Central memory CD8-positive, alpha-beta T cell (primary cell): ENCODE measurements at regions not wholly inside any gene's neighbourhood (a gene's known extent, or its start where the extent isn't known, plus 50 kb on each side); places are given as distances from the start of the nearest gene placed in this dataset.

Experiments
- ATAC-seq: fragments of 150-1000 bp; cut with Tn5 transposase; replicated peaks from 2 replicates; pipeline ENCODE4 v1.10.0; 2022; ENCODE audit warnings: mild to moderate bottlenecking, moderate FRiP score, moderate number of reproducible peaks; ENCODE audit not compliant: poor library complexity, severe bottlenecking; ENCODE audit errors: extremely low read depth
- DNase-seq, 2 donors: peaks; one replicate each; pipeline ENCODE4 v3.0.0; 2021; ENCODE audit warnings: low spot score in 2 of 2
- H3K27ac Mint-ChIP-seq: one replicate; pipeline ENCODE4 v1.8.0; 2022; ENCODE audit warnings: low read depth, mild to moderate bottlenecking, moderate library complexity, mixed read lengths
- H3K27me3 Mint-ChIP-seq: one replicate; pipeline ENCODE4 v1.8.0; 2022; ENCODE audit warnings: mixed read lengths
- H3K36me3 Mint-ChIP-seq: one replicate; pipeline ENCODE4 v1.8.0; 2022; ENCODE audit warnings: mild to moderate bottlenecking, moderate library complexity, mixed read lengths; ENCODE audit not compliant: insufficient read depth
- H3K4me1 Mint-ChIP-seq: one replicate; pipeline ENCODE4 v1.8.0; 2022; ENCODE audit warnings: mixed read lengths
- H3K4me3 Mint-ChIP-seq: one replicate; pipeline ENCODE4 v1.8.0; 2022; ENCODE audit warnings: mild to moderate bottlenecking, moderate library complexity, mixed read lengths
- H3K9me3 Mint-ChIP-seq: one replicate; pipeline ENCODE4 v1.8.0; 2022; ENCODE audit warnings: mixed read lengths

DNA sequence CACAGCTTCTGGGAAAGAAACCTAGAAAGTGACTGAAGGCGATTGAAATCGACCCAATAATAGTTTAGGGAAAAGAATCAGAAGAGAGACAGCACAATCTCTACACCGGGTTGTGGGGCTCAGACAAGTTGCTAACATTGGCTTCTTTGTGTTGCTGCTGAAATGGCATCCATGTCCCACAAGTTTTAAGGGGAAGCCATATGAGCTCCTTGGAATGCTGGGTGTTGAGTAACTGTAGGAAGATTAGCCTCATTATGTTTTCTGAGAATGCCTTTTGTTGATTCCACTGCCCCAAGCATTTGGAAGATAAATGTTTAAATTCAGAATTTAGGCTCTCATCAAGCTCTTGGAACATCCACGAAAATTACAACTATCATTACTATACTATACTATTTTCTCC lies 73.4 kb upstream of the NEUROD1 start:
- no peaks in the 10 kb centered on the region for H3K4me1 Mint-ChIP-seq
- H3K4me3 Mint-ChIP-seq = no peak overlapping the region
- peaks cover 73% of the 10 kb centered on the region for H3K27me3 Mint-ChIP-seq
- H3K27ac Mint-ChIP-seq = no peak overlapping the region
- no peaks in the 10 kb centered on the region for H3K9me3 Mint-ChIP-seq
- ATAC-seq (no peak), DNase-seq (no peak)
- H3K36me3 Mint-ChIP-seq = no peaks in the 10 kb centered on the region

DNA sequence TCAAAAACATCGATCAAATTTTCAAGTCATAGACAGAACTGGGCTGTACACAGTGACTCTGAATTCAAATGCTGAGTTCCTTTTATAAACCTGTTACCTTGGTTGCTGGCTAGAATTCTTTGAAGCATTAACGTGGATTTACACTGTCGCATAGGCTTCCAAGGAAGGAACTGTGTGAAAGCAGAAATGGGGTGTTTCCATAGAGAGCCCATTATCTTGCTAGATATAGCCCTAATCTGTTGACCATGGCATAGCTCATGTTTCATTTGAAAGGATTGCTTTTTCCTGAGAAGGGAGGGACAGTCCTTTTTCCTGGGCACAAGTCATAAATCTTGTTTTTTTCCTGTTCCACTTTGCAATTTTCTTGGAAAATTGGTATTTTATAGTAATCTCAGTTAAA lies 73.8 kb upstream of the NEUROD1 start:
- ATAC-seq (no peak), DNase-seq (no peak)
- Mint-ChIP-seq H3K27me3 (peaks cover 69% of the 10 kb centered on the region), H3K4me3 (no peak overlapping the region), H3K27ac (no peak overlapping the region), H3K4me1 (no peaks in the 10 kb centered on the region), H3K9me3 (no peaks in the 10 kb centered on the region), H3K36me3 (no peaks in the 10 kb centered on the region)

DNA sequence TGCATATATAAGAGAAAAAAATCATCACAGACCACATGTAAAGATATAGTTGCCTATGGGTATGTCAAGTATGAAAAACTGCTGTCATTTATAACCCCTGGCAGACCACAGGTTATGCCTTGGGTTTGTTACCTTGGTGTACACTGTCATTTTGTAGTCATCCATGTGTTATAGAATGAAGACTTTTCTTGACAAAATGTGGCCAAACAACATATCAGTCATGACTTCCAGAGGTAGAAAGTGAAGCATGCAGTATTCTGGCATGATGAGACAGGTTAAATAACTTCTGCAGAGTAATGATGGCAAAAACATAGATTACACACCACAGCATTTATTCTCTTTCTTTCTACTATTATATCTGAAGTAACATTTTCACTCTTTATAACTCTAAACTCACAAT lies 74.9 kb upstream of the NEUROD1 start:
- Mint-ChIP-seq H3K4me3 (no peak overlapping the region), H3K4me1 (no peaks in the 10 kb centered on the region), H3K36me3 (no peaks in the 10 kb centered on the region), H3K9me3 (no peaks in the 10 kb centered on the region), H3K27ac (no peak overlapping the region), H3K27me3 (peaks cover 60% of the 10 kb centered on the region)
- ATAC-seq (no peak), DNase-seq (no peak)

DNA sequence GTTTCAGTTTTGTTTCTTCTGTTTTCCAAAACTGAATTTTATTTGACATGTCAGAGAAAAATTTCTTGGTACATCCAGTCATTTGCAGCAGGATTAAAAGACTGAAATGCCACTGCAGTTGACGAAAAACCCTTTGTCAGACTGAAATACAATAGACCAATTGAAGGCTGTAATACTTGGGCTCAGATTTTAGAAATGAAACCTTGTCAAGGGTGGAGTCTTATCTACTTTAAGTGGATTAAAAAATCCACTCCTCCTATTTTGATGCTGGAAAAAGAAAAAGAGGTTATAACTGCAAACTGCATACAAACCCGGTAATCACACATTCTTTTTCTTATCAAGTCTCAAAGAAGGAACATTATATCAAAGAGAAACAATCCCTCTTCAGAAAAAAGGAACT lies 80.2 kb upstream of the NEUROD1 start:
- H3K4me1 Mint-ChIP-seq = no peaks in the 10 kb centered on the region
- DNase-seq (no peak), ATAC-seq (no peak)
- H3K9me3 Mint-ChIP-seq = no peaks in the 10 kb centered on the region
- H3K27ac Mint-ChIP-seq = no peak overlapping the region
- H3K36me3 Mint-ChIP-seq = no peaks in the 10 kb centered on the region
- peaks cover 44% of the 10 kb centered on the region for H3K27me3 Mint-ChIP-seq
- H3K4me3 Mint-ChIP-seq = no peak overlapping the region

DNA sequence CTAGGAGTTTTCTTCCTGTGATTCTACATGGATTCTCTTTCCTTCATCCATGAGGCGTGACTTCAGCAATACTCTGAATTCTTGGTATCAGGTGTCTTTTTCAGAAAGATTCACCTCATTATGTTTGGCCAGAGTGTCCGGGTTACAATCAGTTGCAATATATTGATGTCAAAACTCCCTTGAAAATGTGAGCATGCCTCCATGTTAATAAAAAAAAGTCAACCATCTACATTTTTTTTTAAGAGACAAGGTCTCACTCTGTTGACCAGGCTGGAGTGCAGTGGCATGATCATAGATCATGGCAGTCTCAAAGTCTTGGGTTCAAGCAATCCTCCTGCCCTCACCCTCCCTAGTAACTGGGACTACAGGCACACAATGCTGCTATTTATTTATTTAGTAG lies 80.9 kb upstream of the NEUROD1 start:
- Mint-ChIP-seq H3K27me3 (peaks cover 38% of the 10 kb centered on the region), H3K4me3 (no peak overlapping the region), H3K9me3 (no peaks in the 10 kb centered on the region), H3K4me1 (no peaks in the 10 kb centered on the region), H3K36me3 (no peaks in the 10 kb centered on the region), H3K27ac (no peak overlapping the region)
- ATAC-seq = no peak
- DNase-seq = no peak

DNA sequence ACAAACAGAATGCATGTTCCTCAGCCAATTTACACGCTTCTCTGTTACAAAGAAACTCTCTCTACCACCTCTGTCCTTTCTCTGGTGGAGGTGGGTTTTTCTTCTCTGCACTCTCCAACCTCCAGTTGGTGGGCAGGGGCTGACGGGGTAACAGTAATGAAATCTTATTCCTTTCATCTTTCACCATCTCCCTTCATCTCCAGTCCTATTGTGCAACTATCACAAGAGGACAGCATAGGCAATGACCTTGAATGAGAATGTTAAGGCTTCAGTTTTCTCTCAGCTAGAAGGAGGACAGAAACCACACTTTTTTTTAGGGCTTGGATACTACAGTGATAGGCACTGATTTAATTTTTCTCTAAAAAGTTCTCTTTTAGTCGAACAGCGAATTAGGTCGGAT lies 81.7 kb upstream of the NEUROD1 start:
- no peak for DNase-seq
- H3K36me3 Mint-ChIP-seq = no peaks in the 10 kb centered on the region
- no peak for ATAC-seq

DNA sequence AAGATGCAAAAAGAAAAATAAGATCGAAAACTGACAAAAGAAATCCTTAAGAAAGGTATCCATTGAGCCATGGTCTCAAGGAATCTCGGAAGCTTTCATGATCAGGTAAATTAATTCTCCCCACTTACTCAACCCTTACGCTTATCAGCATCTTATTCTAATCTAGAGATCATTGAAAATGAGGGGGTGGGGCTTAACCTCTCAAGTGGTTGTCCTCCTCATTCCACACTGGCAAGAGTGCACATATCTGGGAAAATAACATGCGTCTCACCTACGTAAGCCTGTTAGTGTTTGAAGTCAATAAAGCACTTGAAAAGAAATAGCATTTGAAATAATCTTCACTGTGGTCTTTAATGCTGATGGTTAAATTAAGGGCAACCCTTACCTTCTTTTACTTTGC lies 82.5 kb upstream of the NEUROD1 start:
- Mint-ChIP-seq H3K27me3 (peaks cover 34% of the 10 kb centered on the region), H3K4me1 (no peaks in the 10 kb centered on the region), H3K4me3 (no peak overlapping the region), H3K9me3 (no peaks in the 10 kb centered on the region), H3K36me3 (no peaks in the 10 kb centered on the region), H3K27ac (no peak overlapping the region)
- ATAC-seq (no peak), DNase-seq (no peak)

More for the DNA sequence above, 81.7 kb upstream of the NEUROD1 start:
- no peak overlapping the region for H3K4me3 Mint-ChIP-seq
- no peaks in the 10 kb centered on the region for H3K9me3 Mint-ChIP-seq
- no peaks in the 10 kb centered on the region for H3K4me1 Mint-ChIP-seq
- peaks cover 34% of the 10 kb centered on the region for H3K27me3 Mint-ChIP-seq
- H3K27ac Mint-ChIP-seq = no peak overlapping the region

DNA sequence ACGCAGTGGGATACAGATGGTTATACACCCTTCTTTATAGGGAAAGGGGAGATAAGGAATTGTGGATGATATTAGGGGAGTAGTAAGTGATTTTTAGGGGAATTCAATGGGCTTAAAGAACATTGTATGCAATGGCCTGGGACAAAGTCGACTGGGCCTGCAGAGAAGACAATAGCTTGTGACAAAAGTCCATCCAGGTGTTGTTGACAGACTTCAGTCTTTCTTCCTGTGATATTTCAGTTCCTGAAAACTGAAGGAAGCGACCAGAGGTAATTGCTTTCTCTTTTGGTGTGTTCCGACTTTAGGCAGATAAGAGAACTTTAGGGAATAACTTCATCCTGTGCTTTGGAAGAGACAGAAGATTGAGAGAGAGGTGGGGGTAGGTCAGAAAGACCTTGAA lies 83.1 kb upstream of the NEUROD1 start:
- DNase-seq = no peak
- Mint-ChIP-seq H3K36me3 (no peaks in the 10 kb centered on the region), H3K27ac (no peak overlapping the region), H3K4me3 (no peak overlapping the region), H3K4me1 (no peaks in the 10 kb centered on the region), H3K27me3 (peaks cover 34% of the 10 kb centered on the region), H3K9me3 (no peaks in the 10 kb centered on the region)
- no peak for ATAC-seq

DNA sequence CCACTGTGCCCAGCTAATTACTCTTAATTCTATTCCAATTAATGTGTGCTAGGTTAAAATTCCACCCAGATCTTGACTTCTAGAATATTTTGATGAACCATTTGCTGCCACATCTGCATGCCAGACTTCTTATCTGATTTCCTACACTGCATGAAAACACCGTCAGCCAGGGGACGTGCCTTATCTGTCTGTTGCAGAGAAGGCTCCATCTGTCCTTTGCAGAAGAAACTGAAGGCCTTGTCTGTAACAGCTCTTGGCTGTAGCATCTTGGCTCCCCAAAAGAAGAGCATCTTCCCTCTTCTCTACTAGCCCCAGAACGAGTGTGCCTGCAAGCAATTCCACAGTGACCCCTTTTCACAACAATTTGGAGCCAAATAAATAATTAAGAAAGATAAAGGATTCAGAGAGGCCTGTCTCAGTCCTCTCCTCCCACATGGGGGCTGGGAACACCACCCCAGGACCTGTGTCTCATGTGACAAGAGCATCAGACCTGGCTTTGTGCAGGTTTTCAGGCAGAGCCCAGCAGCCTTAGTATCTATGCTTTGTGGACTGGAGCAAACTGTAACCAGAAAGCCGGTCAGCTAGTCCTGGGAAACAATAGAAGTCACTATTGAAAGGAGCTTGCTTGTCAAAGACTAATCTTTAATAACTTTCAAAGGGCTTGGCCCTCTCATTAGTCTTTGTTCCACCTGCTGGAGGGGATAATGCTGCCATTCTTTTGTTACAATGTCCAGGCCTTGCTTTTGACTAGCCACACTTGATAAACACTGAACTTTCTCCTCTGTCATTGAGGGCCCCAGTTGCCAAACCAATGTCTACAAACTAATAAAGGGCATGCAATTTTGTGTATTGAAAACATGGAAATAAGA lies 84.0 kb upstream of the NEUROD1 start:
- H3K4me3 Mint-ChIP-seq = no peak overlapping the region
- H3K27ac Mint-ChIP-seq = no peak overlapping the region
- H3K4me1 Mint-ChIP-seq = no peaks in the 10 kb centered on the region
- no peaks in the 10 kb centered on the region for H3K36me3 Mint-ChIP-seq
- DNase-seq (no peak), ATAC-seq (no peak)
- H3K9me3 Mint-ChIP-seq = no peaks in the 10 kb centered on the region
- H3K27me3 Mint-ChIP-seq = peaks cover 37% of the 10 kb centered on the region

DNA sequence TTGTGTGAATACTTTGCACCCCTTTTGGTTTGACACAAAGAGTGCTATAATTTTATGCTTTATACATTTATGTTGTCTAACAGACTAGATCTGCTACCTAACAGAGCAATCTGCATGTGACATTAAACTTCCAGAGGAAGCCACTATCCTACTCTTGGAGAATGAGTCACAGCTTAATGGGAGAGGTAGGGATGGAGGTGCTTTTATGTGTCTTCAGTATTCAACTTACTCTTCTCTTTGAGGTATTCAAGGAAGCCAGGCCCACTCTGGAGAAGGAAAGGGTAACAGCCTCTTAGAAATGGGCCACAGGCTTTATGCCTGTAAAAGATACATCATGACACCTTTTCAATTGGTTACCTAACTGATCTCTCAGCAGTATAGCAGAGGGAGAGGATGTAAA lies 85.8 kb upstream of the NEUROD1 start:
- Mint-ChIP-seq H3K4me1 (no peaks in the 10 kb centered on the region), H3K4me3 (no peak overlapping the region), H3K27me3 (peaks cover 52% of the 10 kb centered on the region), H3K36me3 (no peaks in the 10 kb centered on the region), H3K9me3 (no peaks in the 10 kb centered on the region), H3K27ac (no peak overlapping the region)
- ATAC-seq (no peak), DNase-seq (no peak)

DNA sequence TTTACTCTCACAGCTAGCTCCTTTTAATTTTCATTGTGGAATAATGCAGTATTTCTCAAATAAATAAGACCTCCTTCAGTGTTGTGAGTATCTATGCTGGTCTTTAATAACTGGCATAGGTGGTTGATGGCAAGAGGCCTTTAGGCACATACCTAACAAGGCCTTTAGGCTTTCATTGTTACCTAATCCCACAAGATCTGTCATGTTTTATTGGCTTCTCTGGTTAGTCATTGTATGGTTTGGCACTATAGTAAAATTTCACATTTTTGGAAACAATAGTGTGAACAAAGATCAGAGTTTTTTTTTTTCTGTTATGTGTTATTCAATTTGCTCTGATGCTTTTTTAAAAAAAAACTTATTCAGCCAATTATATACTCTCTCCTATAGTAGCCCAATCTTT lies 89.8 kb upstream of the NEUROD1 start:
- peaks cover 51% of the 10 kb centered on the region for H3K27me3 Mint-ChIP-seq
- H3K4me1 Mint-ChIP-seq = no peaks in the 10 kb centered on the region
- H3K27ac Mint-ChIP-seq = no peak overlapping the region
- no peak overlapping the region for H3K4me3 Mint-ChIP-seq
- DNase-seq = no peak
- no peaks in the 10 kb centered on the region for H3K9me3 Mint-ChIP-seq
- ATAC-seq = no peak
- no peaks in the 10 kb centered on the region for H3K36me3 Mint-ChIP-seq

DNA sequence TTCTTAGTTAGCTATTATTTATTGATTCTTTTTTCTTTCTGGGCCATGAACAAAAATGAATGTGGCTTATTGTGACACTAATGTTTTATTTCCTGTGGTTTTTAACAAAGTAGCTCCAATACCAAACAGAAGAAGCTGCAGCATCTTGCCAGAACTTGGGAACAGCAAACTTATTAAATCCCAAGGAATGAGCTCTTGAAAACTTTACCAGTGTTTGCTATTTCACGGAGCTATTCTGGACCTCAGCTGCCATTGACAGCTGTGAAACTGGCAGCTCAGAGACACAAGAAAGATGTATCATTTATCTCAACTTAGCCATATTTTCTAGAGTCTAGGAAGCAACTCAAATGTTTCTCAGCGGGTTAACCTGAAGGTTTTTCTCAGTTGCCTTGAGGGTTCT lies 91.0 kb upstream of the NEUROD1 start:
- Mint-ChIP-seq H3K9me3 (no peaks in the 10 kb centered on the region), H3K4me3 (no peak overlapping the region), H3K27me3 (peaks cover 51% of the 10 kb centered on the region), H3K4me1 (no peaks in the 10 kb centered on the region), H3K27ac (no peak overlapping the region), H3K36me3 (no peaks in the 10 kb centered on the region)
- no peak for ATAC-seq
- DNase-seq = no peak

DNA sequence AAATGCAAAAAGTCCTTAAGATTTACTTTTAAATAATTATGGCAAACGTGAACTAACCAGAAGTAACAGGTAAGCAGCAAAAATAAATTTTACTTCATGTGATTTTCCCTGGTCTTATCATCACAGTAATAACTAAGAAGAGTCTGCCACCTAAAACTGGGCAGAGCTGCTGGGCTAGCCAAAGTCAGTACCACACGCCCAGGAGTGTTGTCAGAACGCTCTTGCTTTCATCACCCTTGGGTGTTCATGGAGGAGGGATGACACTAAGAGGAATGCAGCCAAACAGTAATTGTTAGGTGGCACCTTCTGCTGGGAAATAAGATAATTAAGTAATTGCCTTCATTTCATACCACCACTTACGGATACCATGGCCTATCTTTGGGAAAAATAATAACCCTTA lies 92.0 kb upstream of the NEUROD1 start:
- no peak for ATAC-seq
- no peak overlapping the region for H3K27ac Mint-ChIP-seq
- H3K4me1 Mint-ChIP-seq = no peaks in the 10 kb centered on the region
- DNase-seq = no peak
- no peaks in the 10 kb centered on the region for H3K36me3 Mint-ChIP-seq
- no peak overlapping the region for H3K4me3 Mint-ChIP-seq
- peaks cover 51% of the 10 kb centered on the region for H3K27me3 Mint-ChIP-seq
- no peaks in the 10 kb centered on the region for H3K9me3 Mint-ChIP-seq
